Tibial nerve (tissue), 4 donors: ENCODE measurements at regions not wholly inside any gene's neighbourhood (a gene's known extent, or its start where the extent isn't known, plus 50 kb on each side); places are given as distances from the start of the nearest gene placed in this dataset.
"Not testable (repeated sequence)": the region's sequence is repeated elsewhere in the genome, so short reads cannot be mapped to it uniquely, and the experiment has no call there.

Source experiments
- EP300 ChIP-seq, 2 donors: sonication (generic); formaldehyde crosslinking; IDR thresholded peaks; one replicate each; pipeline ENCODE4 v1.6.1; 2017; ENCODE audit warnings: antibody characterized with exemption in 2 of 2, mild to moderate bottlenecking in 1 of 2
- TF ChIP-seq, protein P1 (sequence below), 5 experiments: fragments of 200-600 bp in 3 of 5; fragments of 450-650 bp in 2 of 5; sonication (generic) in 3 of 5; IDR thresholded peaks; one replicate each; pipeline ENCODE4 v1.5.1; 2016 to 2019; ENCODE audit warnings: antibody characterized with exemption in 5 of 5, mild to moderate bottlenecking in 3 of 5, moderate library complexity in 2 of 5

DNA sequence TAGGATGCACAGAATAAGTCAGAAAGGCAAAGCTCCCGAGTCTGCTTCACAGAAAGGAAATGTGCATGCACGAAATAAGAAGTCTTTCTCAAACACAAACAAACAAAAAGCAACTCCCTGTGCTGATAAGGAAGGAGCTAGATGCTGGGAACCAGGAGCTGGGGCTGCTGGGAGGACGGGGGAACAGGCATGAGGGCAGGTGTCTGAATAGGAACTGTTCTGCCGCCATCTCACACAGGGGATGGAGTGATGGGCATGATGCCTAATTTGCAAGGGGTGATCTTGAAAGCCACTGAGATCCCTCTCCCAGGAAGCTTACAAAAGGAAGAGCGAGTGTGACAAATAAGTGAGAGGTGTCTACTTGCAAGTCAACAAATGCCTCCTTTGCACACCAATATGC is 336.5 kb downstream of the BCL2L11 start:
- TF ChIP-seq, protein P1, sequence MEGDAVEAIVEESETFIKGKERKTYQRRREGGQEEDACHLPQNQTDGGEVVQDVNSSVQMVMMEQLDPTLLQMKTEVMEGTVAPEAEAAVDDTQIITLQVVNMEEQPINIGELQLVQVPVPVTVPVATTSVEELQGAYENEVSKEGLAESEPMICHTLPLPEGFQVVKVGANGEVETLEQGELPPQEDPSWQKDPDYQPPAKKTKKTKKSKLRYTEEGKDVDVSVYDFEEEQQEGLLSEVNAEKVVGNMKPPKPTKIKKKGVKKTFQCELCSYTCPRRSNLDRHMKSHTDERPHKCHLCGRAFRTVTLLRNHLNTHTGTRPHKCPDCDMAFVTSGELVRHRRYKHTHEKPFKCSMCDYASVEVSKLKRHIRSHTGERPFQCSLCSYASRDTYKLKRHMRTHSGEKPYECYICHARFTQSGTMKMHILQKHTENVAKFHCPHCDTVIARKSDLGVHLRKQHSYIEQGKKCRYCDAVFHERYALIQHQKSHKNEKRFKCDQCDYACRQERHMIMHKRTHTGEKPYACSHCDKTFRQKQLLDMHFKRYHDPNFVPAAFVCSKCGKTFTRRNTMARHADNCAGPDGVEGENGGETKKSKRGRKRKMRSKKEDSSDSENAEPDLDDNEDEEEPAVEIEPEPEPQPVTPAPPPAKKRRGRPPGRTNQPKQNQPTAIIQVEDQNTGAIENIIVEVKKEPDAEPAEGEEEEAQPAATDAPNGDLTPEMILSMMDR (IDR thresholded peaks at IDR 0.05), result not testable (repeated sequence)
- TF ChIP-seq EP300 (IDR thresholded peaks at IDR 0.05), result not testable (repeated sequence)
